ENCODE measurements at regions not wholly inside any gene's neighbourhood (a gene's known extent, or its start where the extent isn't known, plus 50 kb on each side); places are given as distances from the start of the nearest gene placed in this dataset.
"Not testable (repeated sequence)": the region's sequence is repeated elsewhere in the genome, so short reads cannot be mapped to it uniquely, and the experiment has no call there.

GRCh38 chr11:8772571-8773519, 90.3 kb downstream of the RPL27A start:
- DNase-seq = no peak

DNA sequence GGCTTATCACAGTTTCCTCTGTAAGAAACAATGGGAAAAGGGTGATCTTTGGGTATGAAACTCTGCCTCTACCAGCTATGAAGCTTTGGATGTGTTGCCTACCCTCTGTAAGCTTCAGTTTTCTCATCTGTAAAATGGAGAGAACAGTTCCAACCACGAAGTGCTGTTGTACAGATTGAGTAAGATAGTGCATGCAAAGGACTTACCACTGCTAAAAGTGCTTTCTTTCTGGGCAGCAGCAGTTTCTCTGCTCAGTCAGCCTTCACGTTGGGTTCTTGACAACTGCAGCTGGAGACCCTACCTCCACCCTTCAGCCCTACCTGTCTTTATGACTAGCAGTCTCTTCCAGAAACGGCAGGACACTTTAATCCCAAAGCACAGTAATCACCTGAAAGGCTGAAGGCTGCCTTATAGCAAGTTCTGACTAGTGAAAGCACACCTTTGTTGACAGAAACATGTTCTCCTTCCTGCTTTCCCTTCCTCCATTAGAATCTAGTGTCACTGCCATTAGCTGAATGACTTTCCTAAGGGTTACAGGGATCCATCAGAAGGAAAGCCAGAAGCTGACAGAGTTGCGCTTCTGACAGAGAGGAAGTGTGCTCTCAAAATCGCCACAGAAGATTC, 91.4 kb downstream of the RPL27A start:
- no peak for DNase-seq

- not testable (repeated sequence) for DNase-seq
Measured at GRCh38 chr11:8774916-8775315, 92.3 kb downstream of the RPL27A start.

DNA sequence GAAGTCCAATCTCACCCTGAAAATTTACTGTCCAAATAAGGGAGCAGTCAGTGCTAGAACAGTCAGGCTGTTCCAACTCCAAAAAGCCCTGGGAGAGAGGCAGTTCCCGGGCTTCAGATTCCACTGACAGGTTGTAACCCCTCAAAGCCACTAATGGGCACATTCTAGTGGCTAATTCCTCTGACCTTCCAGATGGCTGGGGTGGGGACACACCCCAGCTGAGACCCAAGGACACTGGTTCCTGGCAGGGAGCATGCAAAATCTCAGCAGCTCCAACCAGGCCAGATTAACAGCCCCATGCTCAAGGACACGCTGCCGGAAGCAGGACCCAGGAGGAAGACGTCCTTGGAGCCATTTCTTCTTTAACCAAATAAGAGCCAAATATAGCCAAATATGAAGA, 92.7 kb downstream of the RPL27A start:
- DNase-seq = no peak

- no peak for DNase-seq
Measured at GRCh38 chr11:8775734-8776133, 93.1 kb downstream of the RPL27A start.

DNA sequence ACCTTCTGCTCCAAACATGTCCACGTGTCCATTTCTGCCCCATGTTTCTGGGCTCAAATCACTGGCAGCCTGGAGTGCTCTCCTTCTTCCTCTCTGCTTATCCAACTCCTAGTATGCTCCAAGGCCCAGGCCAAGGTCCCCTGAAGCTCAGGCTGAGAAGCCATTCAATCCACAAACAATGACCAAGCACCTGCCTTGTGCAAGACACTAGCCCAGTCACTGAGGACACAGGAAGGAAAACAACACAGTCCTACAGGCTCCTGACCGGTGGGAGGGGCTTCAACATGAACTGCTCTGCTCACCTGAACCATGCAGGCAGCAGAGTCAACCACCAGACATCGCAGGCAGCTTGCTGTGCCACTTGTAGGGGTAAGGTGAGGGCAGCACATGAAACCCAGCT, 93.6 kb downstream of the RPL27A start:
- DNase-seq = no peak

DNA sequence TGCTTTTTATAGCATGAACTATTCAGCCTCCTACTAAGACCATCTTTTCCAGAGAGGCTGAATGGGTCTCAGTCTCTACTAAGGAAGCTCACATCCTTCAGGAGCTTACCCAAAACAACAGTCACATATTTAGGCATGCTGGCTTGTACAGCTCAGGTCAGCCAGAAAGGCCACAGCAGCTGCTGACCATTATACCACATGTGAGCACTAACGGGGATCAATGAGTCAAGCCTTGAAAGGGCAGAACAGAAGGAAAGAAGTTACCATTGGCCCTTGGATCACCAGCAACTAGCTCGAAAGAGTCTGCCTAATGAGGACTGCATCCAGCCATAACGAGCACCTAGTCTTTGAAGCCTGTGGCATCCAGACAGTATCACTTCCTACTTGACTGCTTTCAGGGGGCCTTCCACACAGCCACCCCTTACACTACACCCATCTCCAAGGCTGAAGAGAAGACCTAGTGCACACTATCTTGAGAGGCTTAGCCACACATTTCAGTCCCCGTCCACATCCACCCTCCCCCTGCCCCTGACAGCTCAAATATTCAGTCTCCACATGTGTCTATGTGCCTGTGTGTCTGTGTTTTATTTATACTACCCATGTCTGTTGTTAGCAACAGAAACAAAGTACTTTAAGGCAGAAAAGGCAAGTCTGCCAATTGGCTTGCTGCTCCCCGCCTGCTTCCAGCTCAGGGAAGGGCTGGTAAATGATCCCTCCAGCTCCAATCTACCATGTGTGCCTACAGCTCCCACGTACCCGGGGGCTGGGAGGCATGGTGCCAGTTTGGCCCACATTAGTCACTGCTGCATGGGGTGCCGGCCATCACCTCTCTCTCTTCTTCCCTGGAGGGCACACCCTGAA, 95.5 kb downstream of the RPL27A start:
- no peak for DNase-seq

DNA sequence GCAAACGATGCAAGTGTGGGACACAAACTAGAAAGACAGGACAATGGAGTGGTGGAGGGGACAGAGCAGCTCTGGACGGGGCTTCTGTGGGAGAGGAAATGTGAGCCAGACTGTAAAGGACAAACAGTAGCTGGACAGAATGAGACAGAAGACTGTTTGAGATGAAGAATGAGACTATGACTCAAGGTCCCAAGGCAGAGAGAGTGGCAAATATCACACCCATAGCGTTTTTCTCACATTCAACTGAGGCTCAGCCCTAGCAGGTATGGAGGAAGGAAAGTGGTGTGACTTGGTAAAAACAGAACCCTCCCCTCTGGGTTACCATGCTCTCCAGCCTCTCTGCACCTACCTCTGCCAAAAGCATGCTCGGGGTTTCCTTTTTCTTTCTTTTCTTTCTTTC, 96.5 kb downstream of the RPL27A start:
- no peak for DNase-seq

DNA sequence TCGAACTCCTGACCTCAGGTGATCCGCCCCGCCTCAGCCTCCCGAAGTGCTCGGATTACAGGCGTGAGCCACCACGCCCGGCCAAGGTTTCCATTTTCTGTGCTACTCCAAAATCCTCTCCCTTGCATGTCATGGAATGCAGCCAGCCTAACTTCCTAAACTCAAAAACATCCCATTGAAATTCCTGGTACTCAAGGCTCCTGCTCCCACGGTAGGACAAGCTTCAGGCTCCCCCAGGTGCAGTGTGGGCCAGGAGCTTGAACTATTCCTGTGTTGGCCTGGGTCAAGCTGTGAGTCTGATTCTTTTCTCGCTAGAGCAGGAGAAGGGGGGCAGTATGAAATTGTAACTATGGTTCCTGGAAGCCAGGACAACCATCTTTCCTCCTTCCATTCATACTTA, 97.1 kb downstream of the RPL27A start:
- no peak for DNase-seq

DNA sequence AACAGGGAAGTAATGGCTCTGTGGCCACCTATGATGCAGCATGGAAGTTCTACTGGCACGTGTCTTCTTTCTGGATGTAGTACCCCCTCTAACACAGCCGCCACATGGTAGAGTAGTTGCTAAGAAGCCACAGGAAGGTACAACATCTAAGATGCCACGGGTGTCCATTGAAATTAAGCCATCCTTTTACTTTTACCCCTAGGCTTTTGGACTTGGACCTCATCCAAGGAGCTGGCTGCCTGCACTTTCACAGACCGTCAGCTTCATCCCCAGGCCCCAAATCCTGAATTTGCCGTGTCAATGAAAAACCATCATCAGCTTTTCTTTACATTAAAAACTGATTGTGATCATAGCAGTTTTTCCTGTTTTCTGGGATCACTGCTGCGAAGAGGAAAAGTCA, 102.4 kb downstream of the RPL27A start:
- no peak for DNase-seq

DNA sequence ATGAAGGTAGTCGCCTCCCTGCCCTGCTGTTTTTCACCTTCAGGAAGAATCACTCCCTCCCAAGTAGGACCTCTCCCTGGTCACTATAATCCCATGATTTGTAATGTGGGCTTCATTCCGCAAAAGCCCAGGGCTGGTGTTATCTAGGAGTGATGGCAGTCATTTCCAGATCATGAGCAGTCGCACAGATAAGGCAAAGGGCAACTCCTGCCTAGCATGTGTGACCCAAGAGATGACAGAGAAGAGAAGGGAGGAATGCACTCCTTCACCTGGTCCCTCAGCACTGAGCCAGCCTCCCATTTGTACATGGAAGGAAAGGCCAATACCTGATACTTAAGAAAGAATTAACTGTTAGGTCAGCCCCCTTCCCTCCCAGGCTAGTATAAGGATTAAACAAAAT, 102.9 kb downstream of the RPL27A start:
- DNase-seq = no peak

DNA sequence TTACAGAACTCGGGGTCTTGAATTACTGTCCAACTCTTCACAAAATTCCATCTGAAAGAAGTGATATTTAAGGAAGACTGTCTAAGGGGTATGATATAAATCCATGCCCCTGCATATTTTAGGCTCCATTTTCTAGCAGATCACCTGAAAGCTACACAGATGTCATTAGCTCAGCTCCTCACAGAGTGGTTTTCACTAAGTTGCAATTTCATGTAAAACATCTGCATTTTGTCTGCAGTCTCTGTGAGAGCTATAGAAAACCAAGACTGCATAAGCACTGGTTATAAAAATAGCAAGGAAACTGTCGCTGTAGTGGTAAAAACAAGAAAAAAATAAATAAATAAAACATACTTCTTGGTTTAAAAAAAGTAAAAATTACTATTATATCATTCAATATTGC, 103.4 kb downstream of the RPL27A start:
- no peak for DNase-seq

- DNase-seq = no peak
Measured at GRCh38 chr11:8786933-8787332, 104.3 kb downstream of the RPL27A start.

- DNase-seq = no peak
Measured at GRCh38 chr11:8787372-8787771, 104.8 kb downstream of the RPL27A start.

- no peak for DNase-seq
Measured at GRCh38 chr11:8788616-8789015, 106.0 kb downstream of the RPL27A start.

DNA sequence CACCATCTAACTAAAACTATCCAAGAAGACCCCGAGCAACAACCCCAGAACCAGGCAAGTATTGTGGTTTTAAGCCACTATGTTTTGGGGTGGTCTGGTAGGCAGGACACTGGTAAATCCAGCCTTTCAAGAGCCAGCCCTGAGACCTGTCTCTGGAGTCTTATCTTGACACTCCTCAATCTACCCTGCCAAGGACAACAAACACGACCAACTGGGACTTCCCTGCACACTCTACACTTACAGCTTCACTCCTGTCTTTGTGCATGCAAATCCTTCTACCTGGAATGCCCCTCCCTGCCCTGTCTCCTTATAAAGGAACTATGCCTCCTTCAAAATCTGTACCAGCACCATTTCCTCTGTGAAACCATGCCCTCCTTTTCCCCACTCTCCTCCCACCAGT, 107.3 kb downstream of the RPL27A start:
- DNase-seq = no peak

- no peak for DNase-seq
Measured at GRCh38 chr11:8790968-8791367, 108.4 kb downstream of the RPL27A start.

GRCh38 chr11:8792710-8793109, 110.1 kb downstream of the RPL27A start:
- DNase-seq = no peak

DNA sequence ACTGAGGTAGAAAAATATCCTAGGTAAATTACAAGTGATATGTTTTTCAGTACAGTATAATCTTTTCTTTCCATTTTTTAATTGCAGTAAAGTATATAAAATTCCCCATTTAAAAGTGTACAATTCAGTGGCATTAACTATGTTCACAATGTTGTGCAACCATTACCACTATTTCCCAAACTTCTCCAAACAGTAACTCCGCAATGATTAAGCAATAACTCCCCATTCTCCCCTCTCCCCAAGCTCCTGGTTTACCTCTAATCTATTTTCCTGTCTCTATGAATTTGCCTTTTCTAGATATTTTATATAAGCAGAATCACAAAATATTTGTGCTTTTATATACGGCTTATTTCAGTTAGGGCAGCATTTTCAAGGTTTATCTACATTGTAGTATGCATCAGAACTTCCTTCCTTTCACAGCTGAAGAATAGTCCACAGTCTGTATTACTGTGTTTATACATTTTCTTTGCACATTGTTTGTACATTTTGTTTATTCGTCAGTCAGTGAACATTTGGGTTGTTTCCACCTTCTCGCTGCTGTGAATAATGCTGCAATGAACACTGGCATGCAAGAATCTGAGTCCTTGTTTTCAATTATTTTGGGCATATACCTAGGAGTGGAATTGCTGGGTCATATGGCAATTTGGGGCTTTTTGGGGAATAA, 110.7 kb downstream of the RPL27A start:
- peak; percentile 27 to 52 (median 39) for DNase-seq

GRCh38 chr11:8794126-8794525, 111.5 kb downstream of the RPL27A start:
- no peak for DNase-seq

DNA sequence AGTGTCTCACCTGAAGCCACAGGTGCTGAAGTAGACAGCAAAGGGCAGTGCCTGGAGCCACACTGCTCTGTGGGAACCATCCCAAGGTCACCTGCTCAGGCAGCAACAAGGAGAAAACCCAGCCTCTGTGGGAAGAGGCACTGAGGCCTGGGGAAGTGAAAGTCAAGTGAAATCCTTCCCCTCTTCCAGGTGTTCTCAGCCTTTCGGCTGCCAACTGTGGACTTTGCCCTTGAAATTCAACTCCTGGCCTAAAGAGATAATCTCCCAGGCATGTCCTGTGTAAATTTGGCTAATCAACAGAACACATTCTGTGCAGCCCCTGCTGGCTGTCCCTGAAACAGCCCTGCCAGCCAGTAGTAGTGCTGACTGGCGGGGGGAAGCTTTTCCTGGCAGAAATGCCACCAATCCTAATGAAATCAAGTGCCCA, 112.1 kb downstream of the RPL27A start:
- no peak for DNase-seq

- DNase-seq = no peak
Measured at GRCh38 chr11:8796941-8797340, 114.0 kb upstream of the AKIP1 start.

DNA sequence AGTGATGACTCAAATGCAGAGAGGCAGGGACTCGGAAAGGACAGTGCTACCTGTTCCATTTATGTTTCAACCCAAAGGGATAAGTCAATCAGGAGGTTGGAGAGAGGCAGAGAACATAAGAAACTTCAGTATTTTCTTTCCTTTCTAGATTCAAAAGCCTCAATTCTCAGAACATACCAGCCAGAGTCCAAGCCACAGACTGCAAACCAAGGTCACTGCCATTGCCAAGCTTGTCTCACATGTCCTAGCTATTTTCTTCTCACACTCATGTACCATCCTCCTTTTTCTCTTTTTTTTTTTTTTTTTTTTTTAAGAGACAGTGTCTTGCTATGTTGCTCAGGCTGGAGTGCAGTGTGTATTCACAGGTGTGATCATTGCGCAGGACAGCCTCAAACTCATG, 111.7 kb upstream of the AKIP1 start:
- no peak for DNase-seq
